RKO (cell line): ENCODE measurements at regions not wholly inside any gene's neighbourhood (a gene's known extent, or its start where the extent isn't known, plus 50 kb on each side); places are given as distances from the start of the nearest gene placed in this dataset.
"Not testable (repeated sequence)": the region's sequence is repeated elsewhere in the genome, so short reads cannot be mapped to it uniquely, and the experiment has no call there.

ENCODE experiments used
- DNase-seq: peaks from one replicate; pipeline ENCODE4 v3.0.0-alpha.2; 2016; ENCODE audit warnings: low spot score

DNA sequence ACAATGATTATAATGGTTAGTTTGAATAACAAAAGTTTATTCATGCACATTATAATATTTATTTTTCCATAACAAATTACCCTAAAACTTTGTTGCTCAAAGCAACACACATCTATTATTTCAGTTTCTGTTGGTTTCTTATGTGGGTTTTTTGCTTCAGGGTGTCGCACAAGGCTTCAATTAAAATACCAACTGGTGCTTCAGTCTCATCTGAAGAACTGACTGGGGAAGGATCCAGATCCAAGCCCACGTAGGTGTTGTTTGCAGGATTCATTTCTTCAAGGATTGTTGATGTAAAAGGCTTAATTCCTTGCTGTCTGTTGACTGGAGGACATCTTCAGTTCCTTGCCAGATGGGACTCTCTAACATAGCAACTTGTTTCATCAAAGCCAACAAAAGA is 747.2 kb upstream of the PCDH20 start:
- no peak for DNase-seq

DNA sequence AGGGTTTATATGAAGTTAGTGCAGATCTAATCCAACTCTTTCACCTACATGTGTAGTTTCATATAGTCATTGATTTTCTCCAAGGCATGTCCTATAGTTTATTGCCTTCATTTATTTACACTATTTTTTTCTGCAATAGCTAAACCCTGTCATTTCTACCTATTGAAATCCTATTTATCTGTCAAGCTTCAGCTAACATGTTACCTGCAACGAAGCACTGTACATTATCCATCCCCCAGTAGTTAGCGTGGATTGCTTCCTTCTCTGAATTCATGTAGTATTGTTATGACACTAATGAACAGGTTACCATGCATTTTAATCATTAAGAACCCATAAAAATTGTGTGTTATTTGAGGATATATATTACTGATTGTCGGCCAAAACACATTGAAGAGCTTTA is 742.9 kb upstream of the PCDH20 start:
- no peak for DNase-seq

DNA sequence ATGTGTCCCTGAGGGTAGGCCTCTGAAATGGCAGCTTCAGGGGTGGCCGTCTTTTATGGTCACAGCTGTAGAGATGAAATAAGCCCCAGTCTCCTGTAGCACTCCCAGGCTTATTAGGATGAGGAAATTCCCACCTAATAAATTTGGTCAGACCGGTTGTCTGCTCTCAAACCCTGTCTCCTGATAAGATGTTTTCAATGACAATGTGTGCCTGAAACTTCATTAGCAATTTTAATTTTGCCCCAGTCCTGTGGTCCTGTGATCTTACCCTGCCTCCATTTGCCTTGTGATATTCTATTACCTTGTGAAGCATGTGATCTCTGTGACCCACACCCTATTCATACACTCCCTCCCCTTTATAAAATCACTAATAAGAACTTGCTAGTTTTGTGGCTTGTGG is 736.1 kb upstream of the PCDH20 start:
- not testable (repeated sequence) for DNase-seq

DNA sequence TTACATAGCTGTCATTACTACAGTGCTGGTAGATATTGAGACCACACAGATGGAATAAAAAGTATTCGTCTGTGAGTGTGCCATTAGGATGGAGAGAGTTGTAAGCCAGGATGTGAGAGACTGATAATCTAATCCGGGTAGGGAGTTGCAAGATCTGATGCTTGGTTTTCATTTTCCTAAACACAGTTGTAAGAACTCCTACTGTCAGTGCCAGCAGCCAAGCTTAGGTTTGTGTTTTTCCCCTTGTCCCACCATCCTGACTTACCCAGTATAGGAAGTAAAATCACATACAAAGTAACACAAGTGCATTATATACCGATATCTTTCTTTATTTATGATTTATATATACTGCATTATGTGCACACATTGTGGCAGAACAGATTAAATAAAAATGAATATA is 726.4 kb upstream of the PCDH20 start:
- DNase-seq, result no peak

DNA sequence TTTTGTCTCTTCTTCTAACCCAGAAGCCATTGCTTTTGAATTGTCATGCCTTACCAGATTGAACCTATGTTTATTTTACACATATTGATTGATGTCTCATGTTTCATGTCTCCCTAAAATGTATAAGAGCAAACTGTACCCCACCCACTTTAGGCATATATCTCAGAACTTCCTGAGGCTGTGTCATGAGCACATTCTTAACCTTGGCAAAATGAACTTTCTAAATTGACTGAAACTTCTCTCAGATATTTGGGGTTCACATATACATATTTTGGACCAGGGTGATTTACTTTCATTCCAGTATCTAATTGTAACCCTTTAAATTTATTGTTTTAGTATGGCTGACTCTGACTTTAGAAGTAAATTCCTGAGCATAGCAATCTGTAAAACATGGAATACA is 723.9 kb upstream of the PCDH20 start:
- DNase-seq, result no peak

DNA sequence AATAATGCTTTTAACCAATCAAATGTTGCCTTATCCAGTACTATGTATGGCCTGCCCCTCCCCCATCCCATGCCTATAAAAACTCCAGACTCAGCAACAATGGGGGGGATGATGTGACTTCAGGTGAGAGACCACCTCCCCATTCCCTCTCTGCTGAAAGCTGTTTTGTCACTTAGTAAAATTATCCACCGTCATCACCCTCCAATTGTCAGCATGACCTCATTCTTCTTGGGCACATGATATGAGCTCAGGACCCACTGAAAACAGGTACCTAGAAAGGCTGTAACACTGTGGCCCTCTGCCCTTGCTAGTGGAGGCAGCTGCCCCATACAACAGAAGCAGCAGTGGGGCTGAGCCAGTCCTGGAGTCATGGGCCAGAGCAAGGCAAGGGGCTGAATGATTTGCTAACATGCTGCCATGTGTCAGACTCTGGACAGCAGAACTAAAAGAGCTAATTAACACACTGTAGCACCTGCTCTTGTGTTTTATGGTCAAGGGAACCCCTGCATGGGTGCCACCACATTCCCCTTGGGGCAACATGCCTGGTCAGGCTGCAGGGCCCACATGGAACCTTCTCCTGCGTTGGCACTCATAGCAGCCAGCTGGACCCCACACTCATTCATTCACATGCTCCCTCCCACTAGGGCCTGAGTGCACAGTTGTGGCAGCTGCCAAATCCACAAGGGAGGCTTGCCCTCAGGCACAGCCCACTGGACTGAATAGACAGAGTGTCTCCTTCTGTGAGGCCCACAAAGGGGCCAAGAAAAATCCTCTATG is 722.2 kb upstream of the PCDH20 start:
- DNase-seq, result no peak

DNA sequence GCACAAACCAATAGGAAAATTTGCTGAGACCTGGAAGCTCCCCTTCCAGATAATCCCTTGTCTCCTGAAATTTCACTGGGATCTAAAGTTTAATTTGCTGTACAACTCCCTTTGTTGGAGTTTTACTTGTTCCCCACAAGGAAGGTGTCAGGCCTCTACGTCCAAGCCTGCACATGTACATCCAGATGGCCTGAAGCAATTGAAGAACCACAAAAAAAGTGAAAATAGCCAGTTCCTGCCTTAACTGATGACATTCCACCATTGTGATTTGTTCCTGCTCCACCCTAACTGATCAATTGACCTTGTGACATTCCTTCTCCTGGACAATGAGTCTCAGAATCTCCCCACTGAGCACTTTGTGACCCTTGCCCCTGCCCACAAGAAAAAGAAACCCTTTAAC is 716.0 kb upstream of the PCDH20 start:
- no peak for DNase-seq

DNA sequence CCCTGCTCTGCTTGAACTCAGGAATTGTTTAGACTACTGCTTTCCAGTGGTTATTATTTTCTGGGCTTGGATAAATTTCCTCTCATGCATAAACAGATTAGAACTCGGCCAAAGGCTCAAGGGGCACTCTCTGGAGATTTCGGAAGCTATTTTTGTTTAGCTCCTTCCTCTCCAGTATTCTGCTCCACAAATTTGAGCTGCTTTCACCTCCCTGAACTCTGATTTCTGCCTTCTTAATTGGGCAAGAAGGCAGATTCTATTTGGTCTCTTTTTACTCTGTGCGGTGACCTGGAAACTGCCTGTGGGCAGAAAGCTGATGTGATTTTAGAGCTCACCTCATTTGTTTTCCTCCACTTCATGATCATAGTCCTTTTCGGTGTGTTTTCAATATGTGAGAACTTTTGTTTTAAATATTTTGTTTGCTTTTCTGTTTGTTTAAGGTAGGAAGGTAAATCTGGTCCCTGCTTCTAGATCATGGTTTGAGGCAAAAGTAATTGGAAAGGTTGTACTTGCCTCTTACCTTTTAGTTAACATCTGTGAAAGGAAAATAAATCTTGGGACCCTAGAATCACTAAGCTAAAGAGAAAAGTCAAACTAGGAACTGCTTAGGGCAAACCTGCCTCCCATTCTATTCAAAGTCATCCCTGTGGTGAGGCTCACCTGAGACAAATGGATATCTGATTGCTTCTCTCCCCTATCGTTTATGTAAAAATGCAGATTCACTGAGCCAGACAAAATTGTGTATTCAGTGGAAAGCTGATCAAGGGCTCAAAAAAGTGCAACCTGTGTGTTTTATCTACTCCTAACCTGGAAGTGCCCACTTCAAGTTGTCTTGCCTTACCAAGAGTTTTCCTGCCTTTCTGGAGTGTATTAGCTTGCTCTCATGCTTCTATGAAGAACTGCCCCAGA is 714.7 kb upstream of the PCDH20 start:
- DNase-seq, result no peak

DNA sequence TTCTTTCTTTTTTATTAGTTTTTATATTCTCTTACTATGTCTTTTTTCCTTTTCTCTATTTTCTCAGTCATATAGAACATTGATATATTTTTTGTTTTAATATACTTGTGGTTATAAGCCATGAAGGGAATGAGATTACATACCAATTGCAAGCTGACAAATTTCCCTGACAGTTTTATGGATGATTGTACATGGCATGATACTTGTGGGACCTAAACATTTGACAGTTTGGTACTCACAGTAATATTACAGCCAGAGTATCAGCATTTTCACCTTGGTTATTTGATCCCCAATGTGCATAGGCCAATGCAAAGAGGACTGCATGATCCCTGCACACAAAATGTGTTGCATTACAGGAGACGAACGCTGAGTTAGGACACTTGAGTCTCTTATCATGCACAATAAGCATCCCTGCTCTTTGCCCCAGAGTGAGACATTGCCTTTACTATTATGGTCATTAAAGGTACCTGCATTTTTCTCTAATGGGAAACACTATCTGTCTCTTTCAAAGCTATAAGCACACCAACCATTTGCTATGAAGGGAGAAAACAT is 713.4 kb upstream of the PCDH20 start:
- DNase-seq, result no peak

DNA sequence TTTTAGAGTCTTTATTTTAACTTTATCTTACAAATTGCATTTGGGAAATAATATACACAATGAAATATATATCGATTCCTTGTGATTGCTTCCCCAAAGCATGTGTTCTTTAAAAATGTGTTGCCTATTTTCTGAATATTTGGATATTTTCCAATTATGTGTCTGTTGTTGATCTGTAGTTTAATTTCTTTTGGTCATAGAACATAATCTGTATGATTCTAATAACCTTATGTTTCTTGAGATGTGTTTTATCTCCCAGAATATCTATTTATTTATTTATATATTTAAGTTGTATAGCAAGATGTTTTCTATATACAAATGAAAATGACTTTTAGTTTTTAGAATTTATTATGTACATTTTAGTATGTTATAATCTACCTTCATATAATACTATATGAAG is 710.8 kb upstream of the PCDH20 start:
- DNase-seq, result no peak

DNA sequence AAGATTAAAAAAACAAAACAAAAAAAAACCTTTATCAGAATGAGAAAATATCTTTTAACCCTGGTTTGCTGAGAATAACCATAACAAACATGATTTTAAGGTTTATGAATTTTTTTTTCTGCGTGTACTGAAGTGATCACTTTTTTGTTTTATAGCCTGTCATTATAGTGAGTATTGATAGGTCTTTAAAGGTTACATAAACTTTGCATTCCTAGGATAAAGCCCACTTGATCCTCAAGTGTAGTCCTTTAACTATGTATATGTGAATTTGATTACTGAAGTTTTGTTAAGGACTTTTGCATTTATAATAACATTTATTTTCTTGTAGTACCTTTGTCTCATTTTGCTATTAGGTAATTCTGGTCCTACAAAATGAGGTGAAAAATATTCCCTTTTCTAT is 709.8 kb upstream of the PCDH20 start:
- no peak for DNase-seq

DNA sequence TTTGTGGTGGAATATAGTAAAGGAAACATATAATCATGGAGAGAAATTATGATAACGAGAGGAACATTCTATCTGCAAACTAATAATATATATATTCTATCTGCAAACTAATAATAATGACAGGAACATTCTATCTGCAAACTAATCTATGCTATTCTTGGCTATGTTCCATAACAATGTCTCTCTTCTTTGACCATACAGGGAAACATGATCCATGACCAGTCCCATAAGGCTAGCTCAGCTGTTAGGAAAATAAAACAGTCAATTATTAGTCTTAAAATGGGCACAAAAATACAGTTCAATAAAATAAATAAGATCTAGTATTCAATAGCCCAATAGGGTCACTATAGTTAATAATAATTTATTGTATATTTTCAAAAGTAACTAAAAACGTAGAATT is 707.8 kb upstream of the PCDH20 start:
- no peak for DNase-seq

DNA sequence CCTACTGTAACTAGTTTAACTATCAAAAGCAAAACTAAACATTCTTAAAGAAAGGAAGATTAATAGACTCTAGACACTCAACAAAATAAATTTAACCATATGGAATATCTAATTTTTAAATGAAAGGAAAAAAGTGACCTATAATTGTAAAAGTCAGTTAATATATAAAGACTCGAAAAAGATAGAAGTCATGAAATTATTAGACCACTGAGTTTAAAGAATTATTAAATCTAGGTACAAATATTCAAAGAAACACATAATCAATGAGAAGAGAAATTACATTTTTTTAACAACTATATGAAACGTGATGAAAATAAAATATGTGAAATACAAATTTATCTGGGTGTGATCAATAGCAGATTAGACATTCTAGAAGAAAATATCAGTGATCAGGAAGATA is 706.8 kb upstream of the PCDH20 start:
- no peak for DNase-seq

DNA sequence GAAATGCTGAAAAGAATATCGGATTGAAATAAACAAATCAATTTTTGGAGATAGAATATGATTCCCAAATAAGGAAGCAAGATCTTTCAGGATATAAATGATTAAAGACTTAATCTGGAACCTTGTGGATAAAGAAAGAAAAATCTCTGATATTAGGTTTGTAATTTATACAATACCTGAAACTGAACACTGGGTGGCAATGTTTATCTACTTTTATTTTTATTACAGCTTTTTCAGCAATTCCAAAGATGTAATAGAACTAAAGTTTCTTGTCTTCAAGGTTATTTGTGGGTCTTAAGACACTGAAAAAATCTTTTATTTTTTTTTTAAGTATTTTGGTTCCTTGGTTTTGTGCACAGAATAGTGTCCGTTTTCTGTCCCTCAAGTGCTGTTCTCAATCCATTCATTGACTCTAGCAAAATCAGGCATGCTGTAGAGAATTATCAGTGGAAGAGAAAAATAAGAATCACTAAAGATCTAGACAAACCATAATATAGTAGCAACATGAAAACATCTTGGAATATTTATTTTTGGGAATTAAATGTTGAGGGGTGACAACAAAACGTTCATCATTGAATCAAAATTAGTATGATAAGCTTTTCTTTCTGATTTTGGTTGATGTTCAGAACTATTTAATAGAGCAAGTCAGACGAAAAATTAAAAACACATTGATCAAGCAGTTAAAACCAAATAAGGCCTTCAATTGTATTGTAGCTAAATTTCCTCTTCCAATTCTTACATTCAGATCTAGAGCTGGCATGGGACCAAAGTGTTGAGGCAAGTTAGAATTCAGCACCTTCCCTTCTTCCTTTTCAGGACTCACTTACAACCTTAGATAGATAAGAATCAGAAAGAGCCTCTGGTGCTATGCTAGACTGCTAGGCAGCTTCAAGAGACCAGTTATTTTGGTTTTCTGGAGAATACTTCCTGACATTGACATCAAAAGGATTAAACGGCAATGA is 704.4 kb upstream of the PCDH20 start:
- peak; percentile 66 for DNase-seq

DNA sequence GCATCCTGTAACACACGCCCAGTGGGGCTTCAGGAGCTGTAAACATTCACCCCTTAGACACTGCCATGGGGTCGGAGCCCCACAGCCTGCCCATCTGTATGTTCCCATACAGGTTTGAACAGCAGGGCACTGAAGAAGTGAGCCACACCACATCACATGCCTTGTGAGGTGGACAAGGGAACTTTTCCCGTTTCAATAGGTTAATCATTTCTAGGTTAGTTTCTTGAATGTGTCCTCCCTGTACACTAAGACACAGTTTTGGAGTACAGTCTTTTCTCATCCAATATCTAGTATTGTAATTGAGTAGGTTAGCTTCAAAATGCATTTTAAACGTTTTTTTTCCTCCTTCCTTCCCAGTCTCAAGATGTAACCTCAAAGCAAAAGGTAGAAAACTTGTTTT is 700.2 kb upstream of the PCDH20 start:
- DNase-seq, result no peak

DNA sequence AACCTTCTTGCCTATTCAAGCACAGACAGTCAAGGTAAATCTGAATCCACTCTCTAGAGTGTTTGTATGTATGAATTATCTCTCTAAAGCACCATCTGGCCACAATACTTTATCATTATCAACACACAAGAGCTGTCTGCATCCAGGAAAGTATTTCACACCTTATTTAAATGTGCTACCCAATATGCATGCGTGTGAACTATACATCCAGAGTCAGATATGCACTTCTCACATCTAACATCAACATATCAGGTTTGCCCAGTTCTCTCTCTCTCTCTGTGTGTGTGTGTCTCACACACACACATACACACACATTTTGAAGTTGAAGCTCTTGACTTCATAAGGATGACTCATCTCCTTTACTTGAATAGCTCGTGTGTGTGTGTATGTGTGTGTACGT is 697.5 kb upstream of the PCDH20 start:
- peak; percentile 4 for DNase-seq

DNA sequence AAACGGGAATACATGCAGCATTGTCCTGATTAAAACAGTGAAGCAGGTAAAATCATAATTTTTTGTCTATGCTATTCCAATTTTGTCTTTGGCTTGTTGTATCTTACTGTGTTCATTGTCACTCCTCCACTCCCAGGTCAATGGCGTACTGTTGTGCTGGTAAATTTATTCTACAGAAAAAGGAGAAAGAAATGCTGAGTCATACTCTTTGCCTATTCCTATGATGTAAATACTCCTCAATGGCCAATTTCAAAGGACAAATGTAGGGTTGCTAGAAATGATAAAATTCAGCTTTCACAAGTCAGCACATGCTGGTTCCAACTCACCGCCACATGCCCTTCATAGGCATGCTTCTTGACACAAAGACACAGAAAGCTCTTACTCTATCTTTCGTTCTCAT is 694.4 kb upstream of the PCDH20 start:
- no peak for DNase-seq

DNA sequence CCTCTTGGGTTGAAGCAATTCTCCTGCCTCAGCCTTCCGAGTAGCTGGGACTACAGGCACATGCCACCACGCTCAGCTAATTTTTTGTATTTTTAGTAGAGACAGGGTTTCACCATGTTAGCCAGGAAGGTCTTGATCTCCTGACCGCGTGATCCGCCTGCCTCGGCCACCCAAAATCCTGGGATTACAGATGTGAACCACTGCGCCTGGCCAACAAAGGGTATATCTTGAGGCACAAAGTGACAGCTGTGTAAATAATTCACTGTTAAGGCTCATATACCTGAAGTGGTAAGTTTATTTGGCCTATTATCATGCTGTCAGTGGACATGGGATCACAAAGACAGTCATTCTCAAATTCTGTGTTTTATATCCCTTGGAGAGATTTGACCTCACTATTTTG is 688.5 kb upstream of the PCDH20 start:
- not testable (repeated sequence) for DNase-seq

DNA sequence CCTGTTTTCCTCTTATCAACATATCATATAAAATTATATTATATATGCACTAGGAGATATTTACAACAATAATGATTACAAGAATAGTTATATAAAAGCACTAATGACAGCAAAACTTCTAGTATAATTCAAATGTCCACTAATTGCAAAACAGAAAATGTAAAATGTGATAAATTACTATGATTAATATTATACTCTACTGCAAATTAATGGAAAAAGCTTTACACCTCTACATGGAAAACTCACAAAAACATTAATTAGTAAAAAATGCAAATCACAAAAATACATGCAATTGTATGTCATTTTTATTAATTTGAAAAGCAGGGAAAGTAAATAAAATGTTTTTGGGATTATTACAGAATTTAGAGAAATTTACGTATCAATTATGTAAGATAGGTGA is 681.0 kb upstream of the PCDH20 start:
- DNase-seq, result no peak

DNA sequence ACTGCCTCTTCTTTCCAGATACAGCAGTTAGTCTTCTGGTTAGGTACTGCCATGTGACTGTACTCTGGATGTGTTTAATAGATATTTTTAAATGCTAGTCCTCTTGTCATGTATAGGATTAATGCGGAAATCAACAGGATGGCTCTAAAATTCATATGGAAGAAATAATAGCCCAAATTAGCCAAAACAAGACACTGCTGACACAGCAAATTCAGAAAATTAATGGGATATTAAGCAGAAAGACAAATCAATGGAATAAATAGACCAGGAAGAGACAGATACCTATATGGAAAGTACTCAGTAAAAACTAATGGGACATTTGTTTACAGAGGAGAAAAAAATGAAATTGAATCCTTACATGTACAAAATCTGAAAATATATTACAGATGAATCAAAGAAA is 679.3 kb upstream of the PCDH20 start:
- DNase-seq, result no peak

DNA sequence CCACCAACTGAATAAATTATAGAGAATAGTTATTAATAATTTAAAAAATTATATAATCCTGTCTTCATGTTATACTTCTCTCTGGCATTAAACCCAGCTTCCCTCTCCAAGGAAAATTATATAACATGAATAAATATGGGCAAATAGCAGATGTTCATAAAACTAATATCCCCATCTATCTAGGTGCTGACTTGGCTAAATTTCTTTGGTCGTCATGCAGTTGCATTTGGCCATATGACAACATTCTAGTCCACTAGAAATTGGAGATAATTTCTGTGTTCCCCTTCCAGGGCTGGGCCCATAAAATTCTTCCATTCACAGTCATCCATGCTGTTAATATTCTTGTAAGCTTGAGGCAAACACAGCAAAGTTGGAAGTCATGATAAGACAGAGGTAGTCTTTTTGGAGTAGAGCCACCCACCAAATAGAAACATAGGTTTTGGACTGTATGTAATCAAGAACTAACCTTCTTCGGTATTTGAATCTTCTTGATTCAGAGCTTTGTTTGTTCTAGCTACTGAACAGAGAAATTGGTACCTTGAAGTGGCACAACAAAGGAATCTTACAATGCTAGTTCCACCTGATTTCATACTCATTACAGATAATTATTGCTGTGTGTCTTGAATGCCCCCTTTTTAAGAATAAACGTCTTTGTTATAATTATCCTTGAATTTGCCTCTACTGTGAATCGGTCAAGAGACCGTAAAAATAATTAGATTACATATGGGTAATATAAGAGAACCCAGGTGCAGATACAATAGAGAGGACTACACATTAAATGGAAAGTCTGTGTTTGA is 678.5 kb upstream of the PCDH20 start:
- DNase-seq, result no peak
